DMS153 (cell line): ENCODE measurements at regions not wholly inside any gene's neighbourhood (a gene's known extent, or its start where the extent isn't known, plus 50 kb on each side); places are given as distances from the start of the nearest gene placed in this dataset.
A peak's percentile ranks its signal among the peaks of the same experiment; 100 is the strongest.
"Not testable (repeated sequence)": the region's sequence is repeated elsewhere in the genome, so short reads cannot be mapped to it uniquely, and the experiment has no call there.

ENCODE experiments used
- DNase-seq: peaks from one replicate; lab custom pipeline; 2025; lab: John Stamatoyannopoulos, UW

DNA sequence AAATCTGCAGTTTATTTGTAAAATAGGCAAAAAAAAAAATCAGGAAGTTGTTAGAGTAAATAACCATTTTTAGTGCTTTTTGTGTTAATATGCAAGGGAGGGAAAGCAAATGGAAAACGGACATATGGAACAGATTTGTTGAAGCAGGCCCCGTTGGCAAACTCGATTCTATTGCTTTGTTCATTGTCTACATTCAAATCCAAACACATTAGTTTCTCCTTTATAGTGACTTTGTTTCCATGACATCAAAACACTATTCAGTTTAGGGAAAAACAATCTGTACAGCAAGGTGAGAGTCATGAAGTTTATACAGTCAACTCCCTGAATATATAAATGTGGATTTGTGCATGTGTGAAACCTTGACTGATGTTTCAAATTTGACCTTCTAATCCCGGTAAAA lies 142.2 kb downstream of the FAM47A start:
- peak; percentile 77 for DNase-seq

DNA sequence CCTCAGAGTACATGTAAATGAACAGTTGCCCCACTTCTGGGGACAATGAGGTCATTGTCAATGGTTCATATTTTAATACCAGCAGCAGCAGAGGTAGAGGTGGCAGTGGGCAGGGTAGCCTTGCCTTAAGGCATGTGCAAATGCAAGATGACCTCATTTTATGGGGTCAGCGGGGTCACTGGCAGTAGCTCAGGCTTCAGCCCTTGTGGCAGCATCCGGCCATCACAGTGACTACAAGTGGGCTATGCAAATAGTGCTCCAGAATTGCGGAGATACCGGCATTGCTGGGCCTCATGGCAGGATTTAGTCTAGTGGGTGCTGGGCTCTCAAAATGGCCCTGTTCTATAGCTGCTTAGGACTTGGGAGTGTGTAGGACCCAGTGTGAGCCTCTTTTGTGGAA lies 144.7 kb downstream of the FAM47A start:
- DNase-seq = no peak

DNA sequence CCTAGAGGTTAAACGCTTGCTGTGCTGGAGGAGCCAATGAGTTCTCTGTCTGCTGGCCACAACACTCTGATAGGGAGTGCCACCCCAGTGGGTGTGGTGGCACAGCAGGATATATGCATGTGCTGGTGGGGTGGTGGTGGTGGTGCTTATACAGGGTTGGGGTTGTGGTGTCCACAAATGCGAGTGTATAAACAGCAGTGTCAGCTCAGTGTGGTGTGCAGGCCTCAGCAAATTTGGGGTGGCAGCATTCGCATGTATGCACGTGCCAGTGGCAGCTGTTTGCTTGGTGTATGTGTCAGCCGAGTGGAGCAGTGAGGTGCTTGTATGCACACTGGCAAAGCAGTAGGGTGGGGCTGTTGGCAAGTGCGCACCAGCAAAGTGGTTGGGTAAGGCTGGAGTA lies 157.4 kb downstream of the FAM47A start:
- no peak for DNase-seq

DNA sequence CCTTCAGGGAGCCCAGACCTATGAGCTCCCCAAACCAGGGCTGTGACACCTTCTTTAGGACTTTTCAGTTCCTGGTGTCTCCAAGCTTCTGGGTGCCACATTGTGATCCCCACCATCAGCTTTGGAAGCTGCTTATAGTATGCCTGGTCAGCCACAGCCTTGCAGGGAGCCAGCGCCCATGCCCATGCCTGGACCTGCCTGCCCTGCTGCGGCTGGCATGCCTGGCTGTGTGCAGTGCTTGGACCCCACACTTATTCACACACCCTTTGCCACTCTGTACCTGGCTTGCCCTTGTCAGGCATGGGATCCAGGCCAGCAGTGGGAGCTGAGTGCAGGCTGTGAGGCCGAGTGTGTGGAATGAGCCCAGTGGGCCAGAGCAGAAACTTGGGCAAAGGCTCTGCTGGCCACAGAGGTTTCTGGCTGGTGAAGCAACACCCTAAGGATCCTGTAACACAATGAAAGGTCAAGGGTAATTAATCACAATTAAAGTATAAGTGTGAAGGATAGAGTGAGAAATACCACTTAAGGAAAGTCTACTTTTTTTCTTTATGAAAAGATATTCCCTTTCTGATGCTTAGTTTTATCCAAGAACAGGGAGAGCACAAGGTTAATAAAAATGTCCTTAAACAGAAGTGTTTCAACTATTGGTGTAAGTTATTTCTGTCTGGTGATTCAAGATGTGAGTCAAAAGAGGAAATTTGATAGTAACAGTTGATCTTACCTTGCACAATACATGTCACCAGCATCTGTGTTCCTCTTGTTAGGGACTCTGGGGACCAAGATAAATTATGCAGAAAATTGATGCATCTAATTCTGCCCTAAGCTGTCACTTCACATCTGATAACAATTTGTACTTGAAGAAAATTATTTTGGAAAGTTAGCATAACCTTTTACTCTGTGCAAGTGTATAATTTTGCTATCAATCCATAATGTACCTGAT lies 161.8 kb downstream of the FAM47A start:
- DNase-seq = no peak

DNA sequence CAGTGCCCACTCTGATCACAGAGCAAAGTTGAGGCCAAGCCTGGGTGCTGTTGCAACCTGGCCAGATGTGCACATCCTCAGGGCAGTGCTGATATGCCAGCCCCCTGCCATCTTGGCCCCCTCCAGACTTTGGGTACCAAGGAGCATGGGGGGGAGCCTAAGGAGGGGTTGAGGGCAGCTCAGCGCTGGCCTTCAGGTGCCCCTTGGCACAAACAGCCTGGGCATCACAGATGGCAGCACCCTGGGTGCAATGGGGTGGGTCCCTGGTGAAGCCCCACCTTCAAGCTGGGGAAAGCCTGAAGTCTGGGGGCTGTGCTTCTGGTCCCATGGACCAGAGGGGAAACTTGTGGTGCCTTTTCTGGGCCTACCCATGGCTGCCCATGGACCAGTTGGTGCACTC lies 163.0 kb downstream of the FAM47A start:
- DNase-seq = no peak

DNA sequence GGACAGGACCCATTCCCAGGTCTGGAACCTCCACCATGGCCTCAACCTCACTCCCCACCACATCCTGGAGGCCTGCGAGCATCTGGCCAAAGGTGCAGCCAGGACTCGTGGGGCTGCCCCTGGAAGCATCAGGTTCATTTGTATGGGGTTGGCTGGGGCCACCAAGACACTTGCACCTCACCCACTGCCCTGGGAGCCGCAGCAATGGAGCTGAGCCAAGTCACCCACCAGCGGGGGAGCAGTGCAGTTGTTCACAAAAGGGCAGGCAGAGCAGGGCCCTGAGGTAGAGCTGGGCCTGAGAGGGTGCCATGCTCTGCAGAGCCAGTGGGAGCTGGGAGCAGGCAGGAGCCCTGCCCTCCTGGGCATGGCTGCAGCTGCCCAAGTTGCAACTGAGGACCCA lies 163.5 kb downstream of the FAM47A start:
- no peak for DNase-seq

DNA sequence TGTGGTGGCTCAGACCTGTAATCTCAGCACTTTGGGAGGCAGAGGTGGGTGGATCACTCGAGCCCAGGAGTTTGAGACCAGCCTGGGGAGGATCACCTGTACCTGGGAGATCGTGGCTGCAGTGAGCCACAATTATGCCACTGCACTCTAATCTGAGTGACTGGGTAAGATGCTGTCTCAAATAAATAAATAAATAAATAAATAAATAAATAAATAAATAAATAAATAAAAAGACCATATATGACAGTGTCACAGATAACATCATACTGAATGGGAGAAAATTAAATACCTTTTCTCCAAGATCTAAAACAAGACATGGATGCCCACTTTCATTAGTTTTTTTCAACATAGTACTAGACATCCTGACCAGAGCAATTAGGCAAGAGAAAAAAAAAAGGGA lies 182.8 kb downstream of the FAM47A start:
- DNase-seq = no peak

DNA sequence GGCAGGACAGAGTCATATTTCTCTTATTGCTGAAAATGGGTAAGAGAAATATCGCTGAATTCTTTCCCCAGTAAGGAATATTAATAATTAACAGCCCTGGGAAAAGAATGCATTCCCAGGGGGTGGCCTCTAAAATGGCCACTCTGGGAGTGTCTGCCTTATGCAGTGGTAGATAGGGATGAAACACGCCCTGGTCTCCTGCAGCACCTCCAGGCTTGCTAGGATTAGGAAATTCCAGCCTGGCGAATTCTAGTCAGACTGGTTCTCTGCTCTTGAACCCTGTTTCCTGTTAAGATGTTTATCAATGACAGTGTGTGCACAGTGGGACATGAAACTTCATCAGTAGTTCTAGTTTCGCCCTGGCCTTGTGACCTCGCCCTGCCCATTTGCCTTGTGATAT lies 205.9 kb downstream of the FAM47A start:
- DNase-seq = not testable (repeated sequence)

DNA sequence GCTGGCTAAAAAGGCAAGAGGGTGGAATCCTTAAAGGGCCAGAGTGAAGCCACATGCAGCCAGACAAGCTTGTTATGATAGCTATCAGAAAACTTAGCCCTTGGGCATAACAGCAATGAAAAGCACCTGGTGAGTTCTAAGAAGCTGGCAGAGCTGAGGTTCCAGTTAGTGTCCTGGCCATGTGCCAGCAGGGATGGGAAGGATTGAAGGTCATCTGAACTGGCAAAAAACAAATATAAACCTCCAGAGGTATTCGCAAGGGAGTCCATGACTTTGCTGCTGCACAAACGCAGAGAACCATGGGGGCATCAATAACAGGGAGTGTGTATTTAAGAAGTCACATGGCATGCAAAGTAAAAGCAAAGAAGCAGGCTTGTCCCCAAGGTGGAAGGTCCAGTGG lies 208.9 kb downstream of the FAM47A start:
- no peak for DNase-seq

DNA sequence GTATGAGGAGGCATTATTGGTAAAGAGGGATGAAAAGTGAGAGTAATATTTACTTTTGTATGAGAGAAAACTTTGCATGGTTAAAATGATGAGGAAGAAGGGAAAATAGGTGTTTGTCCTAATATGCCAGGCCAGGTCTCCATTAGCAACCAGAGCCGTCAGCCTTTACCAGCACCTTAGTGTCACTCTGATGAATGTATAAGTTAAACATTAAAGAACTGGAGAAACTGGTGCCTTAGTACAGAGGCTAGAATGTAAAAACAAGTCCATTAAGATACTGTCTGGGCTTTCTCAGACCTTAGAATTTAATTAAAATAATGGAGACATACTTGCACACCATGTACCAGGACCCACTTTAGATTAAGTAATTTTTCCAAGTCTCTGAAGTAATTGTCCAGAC lies 222.3 kb downstream of the FAM47A start:
- no peak for DNase-seq

DNA sequence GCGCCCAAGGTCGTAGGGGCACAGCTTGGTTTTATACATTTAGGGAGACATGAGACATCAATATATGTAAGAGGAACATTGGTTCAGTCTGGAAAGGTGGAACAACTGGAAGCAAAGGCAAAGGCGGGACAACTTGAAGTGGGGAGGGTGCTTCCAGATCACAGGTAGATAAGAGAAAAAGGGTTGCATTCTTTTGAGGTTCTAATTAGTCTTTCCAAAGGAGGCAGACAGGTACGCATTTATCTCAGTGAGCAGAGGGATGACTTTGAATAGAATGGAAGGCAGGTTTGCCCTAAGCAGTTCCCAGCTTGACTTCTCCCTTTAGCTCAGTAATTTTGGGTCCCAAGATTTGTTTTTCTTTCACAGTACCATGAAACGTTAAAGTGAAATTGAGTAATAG lies 223.2 kb downstream of the FAM47A start:
- DNase-seq = no peak

DNA sequence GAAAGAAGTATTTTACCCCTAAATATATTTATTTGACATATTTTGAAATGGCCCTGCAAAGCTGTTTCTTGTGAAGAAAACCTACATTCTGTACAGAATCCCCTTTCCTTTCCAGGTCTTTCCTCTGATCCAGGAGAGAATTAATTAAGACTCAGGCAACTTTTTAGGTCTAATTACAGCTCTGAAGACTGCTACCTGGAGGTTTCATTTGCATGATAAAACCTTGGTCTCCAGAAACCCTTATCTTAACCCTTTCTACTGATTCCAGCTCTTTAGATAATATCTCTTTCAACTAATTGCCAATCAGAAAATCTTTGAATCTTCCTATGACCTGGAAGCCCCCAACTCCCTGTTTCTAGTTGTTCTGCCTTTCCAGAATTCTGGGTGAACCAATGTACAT lies 224.0 kb downstream of the FAM47A start:
- DNase-seq = no peak

DNA sequence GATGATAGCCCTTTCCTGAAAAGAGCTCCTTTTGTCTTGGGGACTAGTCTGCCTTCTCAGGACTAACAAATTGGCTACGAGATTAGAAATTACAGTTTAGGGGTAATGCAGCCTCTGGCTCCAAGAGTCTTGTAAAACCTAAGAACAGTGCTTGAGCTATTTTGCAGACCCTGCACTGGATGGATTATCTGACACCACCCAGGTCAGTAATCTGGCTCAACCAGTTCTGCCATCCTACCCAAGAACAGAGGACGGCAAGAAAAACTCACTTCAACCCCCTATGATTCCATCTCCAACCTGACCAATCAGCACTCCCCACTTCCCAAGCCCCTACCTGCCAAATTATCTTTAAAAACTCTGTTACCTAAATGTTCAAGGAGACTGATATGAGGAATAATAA lies 225.1 kb downstream of the FAM47A start:
- DNase-seq = no peak

DNA sequence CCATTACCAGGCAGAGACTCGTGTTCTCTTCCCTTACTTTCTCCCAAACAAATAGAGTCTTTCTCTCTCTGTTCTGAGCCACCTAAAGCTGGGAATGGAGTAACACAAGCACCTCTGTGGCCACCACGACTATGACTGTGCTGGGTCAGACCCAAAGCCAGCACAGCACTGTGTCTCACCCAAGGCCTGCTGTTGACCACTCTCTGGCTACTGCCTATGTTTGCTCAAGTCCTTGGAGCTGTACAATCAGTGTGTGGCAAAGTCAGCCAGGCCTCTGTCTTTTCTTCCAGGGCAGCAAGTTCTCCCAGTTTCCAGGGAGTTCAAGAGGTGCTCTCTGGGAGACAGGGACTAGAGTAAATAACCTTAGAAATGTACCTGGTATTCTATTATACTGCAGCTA lies 239.4 kb downstream of the FAM47A start:
- DNase-seq = no peak

DNA sequence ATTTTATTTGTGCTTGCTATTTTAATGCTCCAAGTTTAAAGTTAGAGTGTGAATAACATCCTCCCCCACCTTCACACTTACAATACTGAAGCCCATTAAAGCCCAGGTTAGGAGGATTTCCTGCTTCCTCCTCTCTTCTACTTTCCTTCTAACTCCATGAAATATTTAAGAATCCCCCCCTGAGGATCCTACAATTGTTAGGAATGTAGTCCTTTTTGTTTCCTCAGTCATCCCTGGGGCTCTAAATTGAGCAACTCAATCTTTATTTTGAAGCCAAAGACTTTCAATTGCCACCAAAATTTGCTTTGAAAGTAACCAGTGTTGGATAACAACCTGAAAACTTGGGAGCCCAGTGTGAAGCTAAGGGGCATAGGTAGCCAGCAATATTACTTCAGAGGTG lies 276.9 kb downstream of the FAM47A start:
- DNase-seq = no peak

DNA sequence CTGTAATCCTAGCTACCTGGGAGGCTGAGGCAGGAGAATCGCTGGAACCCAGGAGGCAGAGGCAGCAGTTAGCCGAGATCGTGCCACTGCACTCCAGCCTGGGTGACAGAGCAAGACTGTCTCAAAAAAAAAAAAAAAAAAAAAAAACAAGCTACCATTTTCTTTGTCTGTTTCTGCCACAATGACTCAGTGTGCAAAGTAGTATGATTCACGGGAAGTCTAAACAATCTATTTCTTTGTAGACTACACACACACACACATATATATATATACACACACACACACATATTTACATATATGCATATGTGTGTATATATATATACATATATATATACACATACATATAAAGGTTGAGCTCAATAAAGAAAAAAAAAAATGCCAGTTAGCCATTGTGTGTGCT lies 280.0 kb downstream of the FAM47A start:
- DNase-seq = not testable (repeated sequence)

DNA sequence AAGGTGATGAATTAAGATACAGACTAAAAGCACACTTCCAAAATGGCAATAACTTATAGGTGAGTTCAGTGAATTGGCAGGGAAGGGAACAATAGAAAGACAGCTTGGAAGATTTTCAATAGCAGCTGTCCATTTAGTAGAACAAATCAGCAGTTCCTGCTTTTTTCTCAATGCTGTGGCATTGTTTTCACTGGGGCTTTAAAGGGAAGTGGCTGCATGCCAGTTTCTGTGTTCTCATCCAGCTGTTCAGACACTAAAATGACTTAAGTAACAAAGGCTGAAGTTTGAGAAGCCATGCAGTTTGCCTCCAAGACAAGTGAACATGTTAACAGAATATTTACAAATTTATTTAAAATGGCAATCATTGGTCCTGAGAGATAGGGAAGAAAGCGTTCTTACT lies 291.9 kb downstream of the FAM47A start:
- peak; percentile 36 for DNase-seq

DNA sequence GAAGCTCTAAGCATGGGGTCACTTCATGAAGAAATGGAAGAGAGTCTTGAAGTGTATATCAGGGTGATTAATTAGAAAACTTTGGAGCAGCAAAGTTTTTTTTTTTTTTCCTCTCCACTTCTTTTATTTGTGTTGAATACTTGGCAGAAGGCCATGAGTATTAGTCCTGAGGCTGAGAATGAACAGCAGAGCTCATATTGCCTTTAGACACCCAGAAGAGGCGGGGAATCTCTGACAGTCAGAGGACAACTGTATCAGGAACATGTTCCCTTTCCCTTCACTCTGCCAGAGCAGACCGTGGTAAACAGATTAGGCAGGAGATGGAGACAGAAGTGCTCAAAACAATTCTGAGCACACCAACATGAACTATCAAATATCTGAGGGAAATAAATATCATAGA lies 300.9 kb downstream of the FAM47A start:
- no peak for DNase-seq

DNA sequence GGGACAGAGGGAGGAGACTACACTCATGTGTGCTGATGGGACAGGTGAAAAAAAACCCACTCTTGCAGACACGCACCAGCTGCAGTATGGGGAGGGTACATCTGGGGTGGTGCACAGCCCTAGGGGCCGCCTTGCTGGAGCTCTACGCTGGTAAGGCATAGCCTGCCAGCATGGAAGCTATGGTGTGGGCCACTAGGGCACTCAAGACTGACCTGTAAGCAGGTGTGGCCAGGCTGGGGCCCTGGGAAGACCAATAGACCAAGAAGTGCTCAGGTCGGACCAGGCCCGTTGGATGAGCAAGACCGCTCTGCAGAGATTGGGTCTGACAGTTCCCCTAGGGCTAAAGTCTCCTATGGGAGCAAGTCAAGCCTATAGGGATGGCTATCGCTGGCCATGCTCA lies 314.8 kb downstream of the FAM47A start:
- no peak for DNase-seq

DNA sequence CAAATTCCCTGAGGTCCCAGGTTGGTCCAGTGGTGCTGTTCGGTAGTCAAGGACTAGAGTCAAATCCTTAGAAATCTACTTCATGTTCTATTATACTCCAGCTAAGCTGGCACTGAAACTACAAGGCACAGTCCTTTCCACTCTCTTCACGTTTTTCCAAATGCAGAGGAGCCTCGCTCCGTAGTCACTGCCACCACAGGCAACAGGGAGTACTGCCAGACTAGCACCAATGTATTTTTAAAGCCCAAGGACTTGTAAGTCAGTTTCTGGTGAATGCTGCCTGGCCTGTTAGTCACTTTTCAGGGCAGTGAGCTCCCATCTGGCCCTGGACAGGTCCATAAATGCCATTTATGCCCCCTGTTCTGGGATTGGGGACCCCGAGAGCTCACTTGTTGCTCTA lies 323.5 kb downstream of the FAM47A start:
- no peak for DNase-seq

DNA sequence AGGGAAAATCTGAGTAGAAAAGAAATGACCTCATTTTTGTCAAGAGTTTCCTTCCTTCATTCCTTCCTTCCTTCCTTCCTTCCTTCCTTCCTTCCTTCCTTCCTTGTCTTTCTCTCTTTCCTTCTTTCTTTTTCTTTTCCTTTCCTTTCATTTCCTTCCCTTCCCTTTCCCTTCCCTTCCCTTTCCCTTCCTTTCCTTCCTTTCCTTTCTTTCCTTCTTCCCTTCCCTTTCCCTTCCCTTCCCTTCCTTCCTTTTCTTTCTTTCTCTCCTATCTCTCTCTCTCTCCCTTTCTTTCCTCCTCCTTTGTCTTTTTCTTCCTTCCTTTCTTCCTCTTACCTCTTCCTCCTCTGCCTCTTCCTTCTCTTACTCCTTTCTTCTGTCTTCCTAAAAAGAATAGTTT lies 347.6 kb downstream of the FAM47A start:
- DNase-seq = no peak

DNA sequence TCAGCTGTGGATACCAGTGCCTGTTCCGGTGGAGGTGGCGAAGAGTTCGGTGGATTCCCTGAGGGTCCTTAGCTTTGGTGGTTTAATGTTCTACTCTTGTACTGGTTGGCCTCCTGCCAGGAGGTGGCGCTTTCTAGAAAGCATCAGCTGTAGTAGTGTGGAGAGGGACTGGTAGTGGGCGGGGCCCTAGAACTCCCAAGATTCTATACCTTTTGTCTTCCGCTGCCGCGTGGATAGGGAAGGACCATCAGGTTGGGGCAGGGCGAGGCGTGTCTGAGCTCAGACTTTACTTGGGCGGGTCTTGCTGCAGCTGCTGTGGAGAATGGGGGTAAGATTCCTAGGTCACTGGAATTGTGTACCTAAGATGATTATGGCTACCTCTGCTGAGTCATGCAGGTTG lies 390.3 kb downstream of the FAM47A start:
- no peak for DNase-seq

DNA sequence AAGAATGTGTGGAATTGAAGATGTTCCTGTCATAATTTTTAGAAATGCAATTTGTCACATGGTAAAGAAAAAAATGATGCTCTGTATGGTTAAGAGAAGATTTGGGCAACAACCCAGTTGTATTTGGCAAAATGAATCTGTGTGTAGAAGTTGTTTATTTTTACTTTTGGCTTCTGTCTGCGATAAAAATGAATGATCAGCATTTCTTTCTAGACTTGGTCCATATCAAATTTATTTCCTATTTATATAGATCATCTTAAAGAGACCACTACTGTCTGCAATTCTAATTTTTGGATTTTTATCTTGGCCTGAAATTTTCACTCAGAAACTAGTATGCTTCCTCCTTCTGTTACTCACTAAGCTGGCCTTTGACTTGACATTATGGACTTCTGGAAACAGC lies 396.9 kb downstream of the FAM47A start:
- DNase-seq = no peak
